Upper lobe of left lung (tissue), 4 donors: ENCODE measurements at regions not wholly inside any gene's neighbourhood (a gene's known extent, or its start where the extent isn't known, plus 50 kb on each side); places are given as distances from the start of the nearest gene placed in this dataset.

Experiments used
- CTCF ChIP-seq, 6 experiments: fragments of 450-650 bp in 4 of 6; fragments of 200-600 bp in 2 of 6; sonication (generic) in 2 of 6; IDR thresholded peaks; one replicate each; pipeline ENCODE4 v1.5.1; 2016 to 2019; ENCODE audit warnings: antibody characterized with exemption in 6 of 6
- POLR2A ChIP-seq, 4 donors: fragments of 450-650 bp; IDR thresholded peaks; one replicate each; pipeline ENCODE4 v1.5.1; 2016 to 2017; ENCODE audit warnings: antibody characterized with exemption in 4 of 4, mild to moderate bottlenecking in 2 of 4

GRCh38 chr3:64748244-64748904 is 60.6 kb upstream of the ADAMTS9 start:
- TF ChIP-seq POLR2A (IDR thresholded peaks at IDR 0.05) = no peak
- TF ChIP-seq CTCF (IDR thresholded peaks at IDR 0.05) = no peak
